ENCODE measurements at regions not wholly inside any gene's neighbourhood (a gene's known extent, or its start where the extent isn't known, plus 50 kb on each side); places are given as distances from the start of the nearest gene placed in this dataset.

- ATAC-seq, result no peak
These were observed 102.9 kb downstream of the PFKFB3 start for GRCh38 chr10:6305401-6306321.

GRCh38 chr10:6306917-6307316 lies 104.2 kb downstream of the PFKFB3 start:
- ATAC-seq, result no peak

GRCh38 chr10:6309816-6310215 lies 107.1 kb downstream of the PFKFB3 start:
- ATAC-seq, result peak; percentile 58

GRCh38 chr10:6310977-6311376 lies 108.2 kb downstream of the PFKFB3 start:
- no peak for ATAC-seq

GRCh38 chr10:6311700-6312330 lies 109.1 kb downstream of the PFKFB3 start:
- ATAC-seq, result no peak

- no peak for ATAC-seq
These were observed 109.9 kb downstream of the PFKFB3 start for GRCh38 chr10:6312636-6313035.

- peak; percentile 58 for ATAC-seq
These were observed 110.6 kb downstream of the PFKFB3 start for GRCh38 chr10:6313111-6313895.

GRCh38 chr10:6314620-6315205 lies 112.0 kb downstream of the PFKFB3 start:
- ATAC-seq, result no peak

- no peak for ATAC-seq
These were observed 116.4 kb downstream of the PFKFB3 start for GRCh38 chr10:6319119-6319518.

GRCh38 chr10:6320320-6321010 lies 117.7 kb downstream of the PFKFB3 start:
- ATAC-seq, result peak; percentile 32

- no peak for ATAC-seq
These were observed 119.1 kb downstream of the PFKFB3 start for GRCh38 chr10:6321880-6322279.

GRCh38 chr10:6322805-6323204 lies 120.1 kb downstream of the PFKFB3 start:
- no peak for ATAC-seq

- ATAC-seq, result no peak
These were observed 125.4 kb downstream of the PFKFB3 start for GRCh38 chr10:6327961-6328698.

GRCh38 chr10:6328699-6329423 lies 126.1 kb downstream of the PFKFB3 start:
- ATAC-seq, result no peak

GRCh38 chr10:6333086-6333485 lies 130.4 kb downstream of the PFKFB3 start:
- ATAC-seq, result no peak

- ATAC-seq, result no peak
These were observed 131.2 kb downstream of the PFKFB3 start for GRCh38 chr10:6333973-6334372.

- ATAC-seq, result no peak
These were observed 133.3 kb downstream of the PFKFB3 start for GRCh38 chr10:6336016-6336415.

- ATAC-seq, result no peak
These were observed 134.7 kb downstream of the PFKFB3 start for GRCh38 chr10:6337382-6337781.

GRCh38 chr10:6338361-6338760 lies 135.6 kb downstream of the PFKFB3 start:
- no peak for ATAC-seq

GRCh38 chr10:6339891-6340290 lies 137.2 kb downstream of the PFKFB3 start:
- no peak for ATAC-seq

Measured in esophagus mucosa (tissue), 1 donor.